H1 (cell line): ENCODE measurements at regions not wholly inside any gene's neighbourhood (a gene's known extent, or its start where the extent isn't known, plus 50 kb on each side); places are given as distances from the start of the nearest gene placed in this dataset.

Experiments
- CTCF ChIA-PET: fragments of 300-600 bp; sonication (Branson Sonifier 250); formaldehyde crosslinking; loops from one replicate; lab custom pipeline; 2021; ENCODE audit not compliant: partially characterized antibody; lab: Charles Lee
- POLR2A ChIA-PET: fragments of 300-600 bp; sonication (Branson Sonifier 250); formaldehyde crosslinking; loops from one replicate; lab custom pipeline; 2021; ENCODE audit warnings: inconsistent platforms; ENCODE audit not compliant: partially characterized antibody; lab: Charles Lee
- DNase-seq, 2 experiments: peaks; one replicate each; pipeline versions ENCODE4 v3.0.0 to v3.0.0-alpha.2; 2010 to 2022; ENCODE audit warnings: low spot score in 2 of 2, low read depth in 1 of 2, mixed read lengths in 1 of 2
- FAIRE-seq: peaks from 2 replicates; lab custom pipeline; 2011; peaks lifted over from hg19 to GRCh38; lab: Jason Lieb, UNC
- H2AFZ ChIP-seq: 2 replicates; pipeline ENCODE4 v1.8.1; 2012; ENCODE audit warnings: low read length, inconsistent platforms
- H2AK5ac ChIP-seq: 2 replicates; pipeline ENCODE4 v1.6.1; 2013; ENCODE audit warnings: low read depth, low read length
- H2BK120ac ChIP-seq: replicated peaks from 2 replicates; pipeline ENCODE3; 2013; ENCODE audit warnings: low read depth, low read length, inconsistent platforms
- H2BK12ac ChIP-seq: 2 replicates; pipeline ENCODE4 v1.6.1; 2013; ENCODE audit warnings: low read depth, low read length
- H2BK15ac ChIP-seq: 2 replicates; pipeline ENCODE4 v1.6.1; 2013; ENCODE audit warnings: low read length
- H2BK20ac ChIP-seq: 2 replicates; pipeline ENCODE4 v1.6.1; 2013; ENCODE audit warnings: low read length
- H2BK5ac ChIP-seq: 2 replicates; pipeline ENCODE4 v1.6.1; 2013; ENCODE audit warnings: low read depth, low read length
- H3K14ac ChIP-seq: 2 replicates; pipeline ENCODE4 v1.6.1; 2013; ENCODE audit warnings: inconsistent platforms; ENCODE audit not compliant: insufficient read length
- H3K18ac ChIP-seq: 2 replicates; pipeline ENCODE4 v1.6.1; 2013; ENCODE audit warnings: low read length; ENCODE audit errors: extremely low read depth
- H3K23ac ChIP-seq: 2 replicates; pipeline ENCODE4 v1.6.1; 2013; ENCODE audit warnings: inconsistent platforms; ENCODE audit not compliant: insufficient read length
- H3K23me2 ChIP-seq: 2 replicates; pipeline ENCODE4 v1.6.1; 2013; ENCODE audit warnings: low read depth, low read length
- H3K27ac ChIP-seq: 2 replicates; pipeline ENCODE4 v1.6.1; 2011; ENCODE audit warnings: low read depth, low read length, inconsistent platforms
- H3K27me3 ChIP-seq, 4 experiments: replicated peaks in 1 of 4; 1 replicate in 1 of 4; 2 replicates in 3 of 4; pipeline versions ENCODE4 v1.6.1 to v1.8.1; 2011 to 2013; ENCODE audit warnings: low read length in 3 of 4, mild to moderate bottlenecking in 3 of 4, inconsistent platforms in 2 of 4, mixed read lengths in 2 of 4, moderate library complexity in 1 of 4; ENCODE audit not compliant: control insufficient read depth in 3 of 4, insufficient read depth in 3 of 4; ENCODE audit errors: extremely low read depth in 1 of 4
- H3K36me3 ChIP-seq, 4 experiments: 2 replicates each; pipeline versions ENCODE4 v1.6.1 to v1.8.1; 2011 to 2013; ENCODE audit warnings: mild to moderate bottlenecking in 4 of 4, low read length in 3 of 4, moderate library complexity in 2 of 4, control low read depth in 1 of 4, inconsistent platforms in 1 of 4; ENCODE audit not compliant: insufficient read depth in 4 of 4, control insufficient read depth in 2 of 4
- H3K4ac ChIP-seq: replicated peaks from 2 replicates; pipeline ENCODE3; 2013; ENCODE audit warnings: low read length, low read depth, mixed read lengths, inconsistent platforms; ENCODE audit not compliant: insufficient read length
- H3K4me1 ChIP-seq, 4 experiments: replicated peaks in 1 of 4; 1 replicate in 1 of 4; 2 replicates in 3 of 4; pipeline versions ENCODE4 v1.6.1 to v1.8.1; 2011 to 2013; ENCODE audit warnings: low read length in 3 of 4, inconsistent platforms in 2 of 4, mixed read lengths in 1 of 4; ENCODE audit not compliant: insufficient read depth in 4 of 4, control insufficient read depth in 3 of 4
- H3K4me2 ChIP-seq, 2 experiments: 2 replicates each; pipeline versions ENCODE4 v1.6.1 to v1.8.1; 2011 to 2013; ENCODE audit warnings: low read depth in 2 of 2, low read length in 2 of 2, control low read depth in 1 of 2, inconsistent platforms in 1 of 2, mild to moderate bottlenecking in 1 of 2; ENCODE audit not compliant: insufficient read depth in 1 of 2
- H3K4me3 ChIP-seq, 4 experiments: fragments of 200-600, 300-600 bp in 1 of 4; sonication (generic), shearing (Covaris generic), sonication (Bioruptor Twin) in 1 of 4; 2 replicates each; pipeline versions ENCODE4 v1.5.1 to v1.8.1; 2011 to 2016; ENCODE audit warnings: low read length in 4 of 4, low read depth in 3 of 4, control low read depth in 2 of 4, inconsistent platforms in 2 of 4, mild to moderate bottlenecking in 2 of 4, mixed read lengths in 1 of 4, moderate library complexity in 1 of 4; ENCODE audit not compliant: insufficient read depth in 2 of 4; ENCODE audit errors: extremely low read depth in 1 of 4
- H3K56ac ChIP-seq: replicated peaks from 2 replicates; pipeline ENCODE3; 2013; ENCODE audit warnings: low read depth, mild to moderate bottlenecking, mixed read lengths, low read length, inconsistent platforms; ENCODE audit not compliant: insufficient read length
- H3K79me1 ChIP-seq: 2 replicates; pipeline ENCODE4 v1.6.1; 2013; ENCODE audit warnings: low read depth, low read length, control low read depth
- H3K79me2 ChIP-seq, 2 experiments: 2 replicates each; pipeline versions ENCODE4 v1.6.1 to v1.8.1; 2012 to 2013; ENCODE audit warnings: low read length in 2 of 2, mild to moderate bottlenecking in 2 of 2, inconsistent platforms in 1 of 2; ENCODE audit not compliant: insufficient read depth in 2 of 2, control insufficient read depth in 1 of 2
- H3K9ac ChIP-seq, 4 experiments: replicated peaks in 1 of 4; 1 replicate in 1 of 4; 2 replicates in 3 of 4; pipeline versions ENCODE4 v1.6.1 to v1.8.1; 2011 to 2013; ENCODE audit warnings: low read depth in 3 of 4, low read length in 3 of 4, control low read depth in 2 of 4, mild to moderate bottlenecking in 2 of 4, moderate library complexity in 2 of 4, inconsistent platforms in 1 of 4; ENCODE audit errors: extremely low read depth in 1 of 4
- H3K9me3 ChIP-seq, 2 experiments: 2 replicates each; pipeline versions ENCODE4 v1.6.1 to v1.8.1; 2012 to 2013; ENCODE audit warnings: mild to moderate bottlenecking in 2 of 2, moderate library complexity in 2 of 2, control low read depth in 1 of 2, inconsistent platforms in 1 of 2, low read depth in 1 of 2, low read length in 1 of 2, mixed read lengths in 1 of 2; ENCODE audit not compliant: insufficient read depth in 2 of 2
- H4K20me1 ChIP-seq, 2 experiments: replicated peaks in 1 of 2; 2 replicates each; pipeline versions ENCODE3 to v1.8.1; 2011 to 2013; ENCODE audit warnings: inconsistent platforms in 2 of 2, low read length in 2 of 2, mild to moderate bottlenecking in 1 of 2; ENCODE audit not compliant: insufficient read depth in 2 of 2, control insufficient read depth in 1 of 2
- H4K5ac ChIP-seq: 2 replicates; pipeline ENCODE4 v1.6.1; 2013; ENCODE audit warnings: low read length, low read depth, mixed read lengths, inconsistent platforms; ENCODE audit not compliant: insufficient read length
- H4K8ac ChIP-seq: 2 replicates; pipeline ENCODE4 v1.8.0; 2013; ENCODE audit warnings: mild to moderate bottlenecking, moderate library complexity, low read length, inconsistent platforms; ENCODE audit not compliant: insufficient read depth; ENCODE audit errors: extremely low read depth
- H4K91ac ChIP-seq: replicated peaks from 2 replicates; pipeline ENCODE3; 2013; ENCODE audit warnings: low read length, mixed read lengths, inconsistent platforms; ENCODE audit not compliant: insufficient read length
- CBX8 ChIP-seq: fragments of 300-800, 300-1000 bp; sonication (generic); IDR thresholded peaks from 2 replicates; pipeline ENCODE4 v1.7.1; 2016; ENCODE audit warnings: low read depth, low read length, borderline replicate concordance
- POU5F1 ChIP-seq: IDR thresholded peaks from 2 replicates; pipeline ENCODE4 v1.6.1; 2011; ENCODE audit warnings: low read depth, mild to moderate bottlenecking, low read length, moderate library complexity
- SIN3A ChIP-seq, 2 experiments: IDR thresholded peaks in 1 of 2; conservative IDR thresholded peaks in 1 of 2; 2 replicates each; pipeline ENCODE4 v1.6.1; 2011 to 2012; ENCODE audit warnings: low read length in 2 of 2, improper control_type of control experiment in 1 of 2, low read depth in 1 of 2, mild to moderate bottlenecking in 1 of 2
- TEAD4 ChIP-seq: IDR thresholded peaks from 2 replicates; pipeline ENCODE4 v1.6.1; 2012; ENCODE audit warnings: low read depth, low read length, inconsistent platforms, mixed read lengths
- WGBS, 2 experiments: shearing (Covaris generic) in 1 of 2; methylation state at CpG; one replicate each; pipeline versions ENCODE4 v1.1.6 to v1.1.7; 2013 to 2015; ENCODE audit warnings: low lambda C conversion rate in 2 of 2, mixed read lengths in 2 of 2, inconsistent platforms in 1 of 2, low coverage in 1 of 2, missing lambda C conversion rate in 1 of 2; ENCODE audit not compliant: insufficient replicate concordance in 2 of 2, insufficient coverage in 1 of 2, insufficient read length in 1 of 2; ENCODE audit errors: extremely low coverage in 1 of 2, missing lambda C conversion rate in 1 of 2; 5-methylcytosine and 5-hydroxymethylcytosine counted together

DNA sequence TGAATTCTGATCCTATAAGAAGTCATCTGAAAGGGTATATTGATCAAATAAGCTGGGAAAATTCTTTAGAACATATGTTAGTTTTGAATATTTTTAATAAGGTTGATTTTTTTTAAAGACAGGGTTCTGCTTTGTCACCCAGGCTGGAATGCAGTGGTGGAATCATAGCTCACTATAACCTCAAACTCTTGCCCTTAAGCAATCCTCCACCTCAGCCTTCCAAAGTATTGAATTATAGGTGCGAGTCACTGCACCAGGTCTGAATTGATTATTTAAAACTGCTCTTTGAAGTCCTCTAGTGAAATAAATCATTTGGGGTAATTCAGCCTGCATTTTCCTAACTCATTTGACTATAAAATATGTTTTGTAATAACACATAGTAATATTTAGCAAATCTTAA is 812.3 kb downstream of the PDHA2 start:
- no peak overlapping the region for H3K14ac ChIP-seq
- no peak overlapping the region for H2AFZ ChIP-seq
- H3K18ac ChIP-seq, result no peak overlapping the region
- no peaks in the 10 kb centered on the region for H3K4me1 ChIP-seq
- DNase-seq (no peak), FAIRE-seq (no peak)
- WGBS, 2 experiments, result 93% methylated on average over 1 of the region's 1 CpG; no CpG with 5 or more reads in 1 of the 2 experiments
- H3K23ac ChIP-seq, result no peak overlapping the region
- H3K4me2 ChIP-seq, result no peak overlapping the region
- CTCF ChIA-PET, result no interaction called here
- no peak overlapping the region for H4K8ac ChIP-seq
- no peaks in the 10 kb centered on the region for H3K23me2 ChIP-seq
- POLR2A ChIA-PET, result no interaction called here
- H4K5ac ChIP-seq, result no peak overlapping the region
- no peaks in the 10 kb centered on the region for H3K27me3 ChIP-seq
- H4K20me1 ChIP-seq, result no peaks in the 10 kb centered on the region
- no peaks in the 10 kb centered on the region for H3K36me3 ChIP-seq
- H2BK120ac ChIP-seq, result no peak overlapping the region
- H2BK20ac ChIP-seq, result no peak overlapping the region
- no peak overlapping the region for H3K4ac ChIP-seq
- H3K9me3 ChIP-seq, result peaks cover 0 to 5% of the 10 kb centered on the region in 2 experiments; a peak in 1 of 4 replicates
- H2BK15ac ChIP-seq, result no peak overlapping the region
- no peak overlapping the region for H2AK5ac ChIP-seq
- no peak overlapping the region for H3K56ac ChIP-seq
- no peak overlapping the region for H2BK12ac ChIP-seq
- H3K4me3 ChIP-seq, result no peak overlapping the region
- no peak overlapping the region for H4K91ac ChIP-seq
- H2BK5ac ChIP-seq, result no peak overlapping the region
- no peaks in the 10 kb centered on the region for H3K79me2 ChIP-seq
- no peak overlapping the region for H3K9ac ChIP-seq
- H3K79me1 ChIP-seq, result no peaks in the 10 kb centered on the region
- H3K27ac ChIP-seq, result no peak overlapping the region
- no peak for TF ChIP-seq CBX8
- no peak for TF ChIP-seq POU5F1
- no peak for TF ChIP-seq TEAD4
- TF ChIP-seq SIN3A (conservative IDR thresholded peaks at IDR 0.05 in 1 of 2, IDR thresholded peaks at IDR 0.05 in 1 of 2; ENCODE audit: low read depth in 1 of 2, low read length in 2 of 2), result no peak
